K562 (cell line): ENCODE measurements at regions not wholly inside any gene's neighbourhood (a gene's known extent, or its start where the extent isn't known, plus 50 kb on each side); places are given as distances from the start of the nearest gene placed in this dataset.
A peak's percentile ranks its signal among the peaks of the same experiment; 100 is the strongest.

Experiments
- ATAC-seq: fragments of 200-7000 bp; cut with Tn5 transposase; 3 replicates; pipeline ENCODE4 v1.9.1; 2020; ENCODE audit warnings: moderate library complexity
- BruUV-seq: library from RNA; stranded (reverse); fragments of 400-500 nt; replicated peaks from 2 replicates; lab custom pipeline; 2021; lab: Mats Ljungman, UMichigan
- CTCF ChIA-PET: fragments of 300-600 bp; formaldehyde crosslinking; extraction: SDS; loops from one replicate; lab custom pipeline; 2021; ENCODE audit warnings: low intra/inter-chr PET ratio; lab: Yijun Ruan, JAX
- POLR2A ChIA-PET: fragments of 300-600, 350-650 bp; sonication (Branson Sonifier 250); formaldehyde crosslinking; extraction: SDS; loops from one replicate; lab custom pipeline; 2021; ENCODE audit warnings: antibody characterized with exemption, inconsistent platforms; lab: Yijun Ruan, JAX
- DNase-seq, 4 experiments: peaks; one replicate each; pipeline versions ENCODE4 v3.0.0 to v3.0.0-alpha.2; 2011 to 2018; ENCODE audit warnings: low spot score in 3 of 4, mixed read lengths in 3 of 4; ENCODE audit errors: extremely low read depth in 1 of 4
- FAIRE-seq: peaks from 2 replicates; lab custom pipeline; 2011; peaks lifted over from hg19 to GRCh38; lab: Jason Lieb, UNC
- H2AFZ ChIP-seq: 2 replicates; pipeline ENCODE4 v1.6.0; 2011; ENCODE audit warnings: low read depth, low read length, control low read depth, inconsistent platforms
- H3K27ac ChIP-seq: fragments of 200-600 bp; 3 replicates; pipeline ENCODE4 v1.8.0; 2011; ENCODE audit warnings: low read depth, mild to moderate bottlenecking, control low read depth, inconsistent platforms, low read length, moderate library complexity, mixed read lengths; ENCODE audit errors: extremely low read depth
- H3K27me3 ChIP-seq, 2 experiments: fragments of 300-600 bp in 1 of 2; 2 replicates in 1 of 2; 3 replicates in 1 of 2; pipeline versions ENCODE4 v1.6.0 to v1.8.0; 2011; ENCODE audit warnings: inconsistent platforms in 2 of 2, low read length in 2 of 2, mild to moderate bottlenecking in 1 of 2, mixed read lengths in 1 of 2, moderate library complexity in 1 of 2; ENCODE audit not compliant: control insufficient read depth in 2 of 2, insufficient read depth in 2 of 2
- H3K36me3 ChIP-seq: fragments of 300-600 bp; 3 replicates; pipeline ENCODE4 v1.8.0; 2011; ENCODE audit warnings: mild to moderate bottlenecking, low read length, inconsistent platforms; ENCODE audit not compliant: control insufficient read depth, insufficient read depth
- H3K4me1 ChIP-seq, 2 experiments: fragments of 200-600 bp in 1 of 2; replicated peaks in 1 of 2; 2 replicates in 1 of 2; 3 replicates in 1 of 2; pipeline versions ENCODE4 v1.5.1 to v1.8.0; 2011; ENCODE audit warnings: inconsistent platforms in 2 of 2, low read length in 2 of 2, mild to moderate bottlenecking in 1 of 2, mixed read lengths in 1 of 2, moderate library complexity in 1 of 2; ENCODE audit not compliant: control insufficient read depth in 2 of 2, insufficient read depth in 2 of 2
- H3K4me2 ChIP-seq: 2 replicates; pipeline ENCODE4 v1.6.1; 2011; ENCODE audit warnings: low read length, control low read depth, inconsistent platforms, mixed read lengths; ENCODE audit not compliant: insufficient read depth
- H3K4me3 ChIP-seq: fragments of 200-600 bp; sonication (generic), shearing (Covaris generic); 2 replicates; pipeline ENCODE4 v1.5.1; 2016; ENCODE audit warnings: control low read depth, inconsistent platforms
- H3K79me2 ChIP-seq: fragments of 200-600 bp; 3 replicates; pipeline ENCODE4 v1.8.0; 2011; ENCODE audit warnings: low read length, inconsistent platforms; ENCODE audit not compliant: control insufficient read depth, insufficient read depth
- H3K9ac ChIP-seq, 2 experiments: 2 replicates each; pipeline versions ENCODE4 v1.6.0 to v1.6.1; 2011; ENCODE audit warnings: low read depth in 2 of 2, low read length in 2 of 2, control low read depth in 1 of 2, inconsistent platforms in 1 of 2, mild to moderate bottlenecking in 1 of 2, mixed read lengths in 1 of 2; ENCODE audit not compliant: insufficient read depth in 1 of 2
- H3K9me1 ChIP-seq: one replicate; pipeline ENCODE4 v1.6.0; 2011; ENCODE audit warnings: inconsistent platforms, mild to moderate bottlenecking, low read length, moderate library complexity; ENCODE audit not compliant: control insufficient read depth, insufficient read depth
- H3K9me3 ChIP-seq: replicated peaks from 2 replicates; pipeline ENCODE4 v1.5.1; 2011; ENCODE audit warnings: low read depth, low read length, inconsistent platforms; ENCODE audit not compliant: control insufficient read depth, insufficient read depth
- H4K20me1 ChIP-seq: replicated peaks from 2 replicates; pipeline ENCODE4 v1.6.1; 2011; ENCODE audit warnings: low read length, inconsistent platforms, mixed read lengths; ENCODE audit not compliant: control insufficient read depth, insufficient read depth
- HMGXB4 ChIP-seq: sonication (generic); formaldehyde crosslinking; IDR thresholded peaks from 2 replicates; pipeline ENCODE4 v1.8.1; 2023; ENCODE audit warnings: mild to moderate bottlenecking, missing genetic modification reagents
- HNRNPK ChIP-seq: fragments of 200-400 bp; formaldehyde crosslinking; IDR thresholded peaks from one replicate; pipeline ENCODE4 v1.6.1; 2018; ENCODE audit warnings: mild to moderate bottlenecking, low read depth, low read length; ENCODE audit not compliant: poor library complexity, severe bottlenecking
- KDM1A ChIP-seq, 2 experiments: fragments of 450-650 bp; IDR thresholded peaks; 2 replicates each; pipeline ENCODE4 v1.6.1; 2016; ENCODE audit warnings: mild to moderate bottlenecking in 2 of 2
- NFIC ChIP-seq: fragments of 450-650 bp; IDR thresholded peaks from 2 replicates; pipeline ENCODE4 v1.6.1; 2017; ENCODE audit warnings: mild to moderate bottlenecking, inconsistent platforms
- WGBS: fragments of 100-300 bp; shearing (Covaris generic); methylation state at CpG from one replicate; pipeline ENCODE4 v1.1.6; 2016; ENCODE audit warnings: low coverage, mixed read lengths; ENCODE audit not compliant: insufficient coverage; ENCODE audit errors: missing lambda C conversion rate; 5-methylcytosine and 5-hydroxymethylcytosine counted together
- in situ Hi-C: fragments of 300-500 bp; cut with MboI; formaldehyde crosslinking; loops from 4 replicates; pipeline ENCODE4 v1.15.0; 2018; ENCODE audit warnings: inconsistent platforms, mixed read lengths
- intact Hi-C: fragments of 100-400 bp; cut with micrococcal nuclease; formaldehyde crosslinking; loops from 2 replicates; pipeline ENCODE4 v1.14.2; 2022

DNA sequence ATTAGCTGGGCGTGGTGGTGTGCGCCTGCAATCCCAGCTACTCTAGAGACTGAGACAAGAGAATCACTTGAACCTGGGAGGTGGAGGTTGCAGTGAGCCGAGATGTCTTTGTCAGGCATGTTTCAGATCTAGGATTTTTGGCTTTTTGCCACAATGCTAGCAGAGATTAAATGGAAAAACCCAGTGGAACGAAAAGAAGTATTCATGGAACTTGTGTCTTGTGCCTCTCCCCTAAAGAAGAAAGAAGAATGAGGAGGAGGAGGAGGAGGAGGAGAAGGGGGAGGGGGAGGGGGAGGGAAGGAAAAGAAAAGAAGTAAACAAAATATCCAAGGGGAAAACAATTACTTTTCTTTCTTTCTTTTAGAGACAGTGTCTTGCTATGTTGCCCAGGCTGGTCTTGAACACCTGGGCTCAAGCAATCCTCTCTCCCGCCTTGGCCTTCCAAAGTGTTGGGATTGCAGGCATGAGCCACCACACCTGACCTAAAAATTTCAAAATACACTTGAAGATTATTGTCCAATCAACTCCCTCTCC, 106.0 kb downstream of the ARRDC3 start:
- FAIRE-seq (no peak), DNase-seq (no peak), ATAC-seq (no peak)
- ChIA-PET CTCF (no interaction called here), POLR2A (interaction anchor here (1.6 to 2.2 kb wide), 2 partner anchors 9 to 103 kb away, joined by 5 to 6 read pairs; no protein-coding TSS in a partner anchor)
- Histone ChIP-seq H3K27ac (no peak overlapping the region), H4K20me1 (no peaks in the 10 kb centered on the region), H3K27me3 (no peaks in the 10 kb centered on the region), H3K4me2 (no peak overlapping the region), H3K4me3 (no peak overlapping the region), H3K4me1 (peaks cover 16 to 25% of the 10 kb centered on the region in 2 experiments; a peak in 4 of 5 replicates), H2AFZ (no peak overlapping the region), H3K9me1 (no peaks in the 10 kb centered on the region), H3K79me2 (no peaks in the 10 kb centered on the region), H3K9me3 (no peaks in the 10 kb centered on the region), H3K36me3 (no peaks in the 10 kb centered on the region), H3K9ac (no peak overlapping the region)
- 39% methylated on average over 5 of the region's 5 CpGs for WGBS
- no TSS peak for BruUV-seq
- intact Hi-C loops (no loop called here), in situ Hi-C loops (no loop called here)
- no peak for TF ChIP-seq HMGXB4 (CRISPR knock-in tag)
- TF ChIP-seq HNRNPK: peak; percentile 72
- TF ChIP-seq KDM1A (IDR thresholded peaks at IDR 0.05): peak in 1 of 2 experiments; percentile 70; a peak in 1 of 4 replicates
- peak; percentile 70 for TF ChIP-seq NFIC
